Neural cell (in vitro differentiated cells): ENCODE measurements at regions not wholly inside any gene's neighbourhood (a gene's known extent, or its start where the extent isn't known, plus 50 kb on each side); places are given as distances from the start of the nearest gene placed in this dataset.

ENCODE experiments used
- CTCF ChIP-seq: fragments of 450-650 bp; IDR thresholded peaks from 2 replicates; pipeline ENCODE4 v1.5.1; 2014; ENCODE audit warnings: antibody characterized with exemption, mild to moderate bottlenecking, moderate library complexity; ENCODE audit not compliant: poor library complexity, severe bottlenecking
- EP300 ChIP-seq: fragments of 450-650 bp; conservative IDR thresholded peaks from 2 replicates; pipeline ENCODE4 v1.6.1; 2014; ENCODE audit warnings: antibody characterized with exemption, mild to moderate bottlenecking, moderate library complexity; ENCODE audit not compliant: poor library complexity, severe bottlenecking
- EZH2 ChIP-seq: fragments of 200-600, 300-800 bp; shearing (Covaris generic), sonication (generic); IDR thresholded peaks from 2 replicates; pipeline ENCODE4 v1.6.1; 2014; ENCODE audit warnings: antibody characterized with exemption, low read length, borderline replicate concordance, mild to moderate bottlenecking; ENCODE audit not compliant: insufficient read depth, poor library complexity, severe bottlenecking
- POLR2AphosphoS5 ChIP-seq: IDR thresholded peaks from 2 replicates; pipeline ENCODE4 v1.6.1; 2012
- SMC3 ChIP-seq: fragments of 450-650 bp; conservative IDR thresholded peaks from 2 replicates; pipeline ENCODE4 v1.6.1; 2014; ENCODE audit warnings: antibody characterized with exemption, mild to moderate bottlenecking, moderate library complexity; ENCODE audit not compliant: poor library complexity

GRCh38 chr9:38259519-38260218 is 132.8 kb upstream of the ALDH1B1 start:
- TF ChIP-seq POLR2AphosphoS5 (no peak), CTCF (no peak), EZH2 (no peak), SMC3 (no peak), EP300 (no peak)
